IPS DF 4.7 (cell line): ENCODE measurements at regions not wholly inside any gene's neighbourhood (a gene's known extent, or its start where the extent isn't known, plus 50 kb on each side); places are given as distances from the start of the nearest gene placed in this dataset.
"Not testable (repeated sequence)": the region's sequence is repeated elsewhere in the genome, so short reads cannot be mapped to it uniquely, and the experiment has no call there.

Experiments used
- DNase-seq: peaks from one replicate; pipeline ENCODE4 v3.0.0-alpha.2; 2013; ENCODE audit warnings: low spot score; ENCODE audit errors: extremely low read depth

DNA sequence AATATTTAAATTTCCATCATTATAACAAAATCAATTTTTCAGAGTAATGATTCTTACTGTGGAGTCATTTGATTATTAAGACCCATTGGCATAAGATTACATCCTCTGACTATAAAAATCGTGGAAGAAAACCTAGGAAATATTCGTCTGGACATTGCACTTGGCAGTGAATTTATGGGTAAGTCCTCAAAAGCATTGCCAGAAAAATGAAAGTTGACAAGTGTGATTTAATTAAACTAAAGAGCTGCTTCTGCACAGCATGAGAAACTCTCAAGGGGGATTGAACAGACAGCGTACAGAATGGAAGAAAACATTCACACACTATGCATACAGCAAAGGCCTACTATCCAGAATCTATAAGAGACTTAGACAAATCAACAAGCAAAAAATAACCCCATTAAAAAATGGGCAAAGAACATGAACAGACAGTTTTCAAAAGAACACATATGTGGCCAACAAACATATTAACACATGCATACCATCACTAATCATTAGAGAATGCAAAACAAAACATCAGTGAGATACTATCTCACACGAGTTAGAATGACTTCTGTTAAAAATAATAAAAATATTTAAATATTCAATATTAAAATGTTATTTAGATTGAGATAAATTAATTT, 111.4 kb downstream of the CCDC74A start:
- DNase-seq, result not testable (repeated sequence)

DNA sequence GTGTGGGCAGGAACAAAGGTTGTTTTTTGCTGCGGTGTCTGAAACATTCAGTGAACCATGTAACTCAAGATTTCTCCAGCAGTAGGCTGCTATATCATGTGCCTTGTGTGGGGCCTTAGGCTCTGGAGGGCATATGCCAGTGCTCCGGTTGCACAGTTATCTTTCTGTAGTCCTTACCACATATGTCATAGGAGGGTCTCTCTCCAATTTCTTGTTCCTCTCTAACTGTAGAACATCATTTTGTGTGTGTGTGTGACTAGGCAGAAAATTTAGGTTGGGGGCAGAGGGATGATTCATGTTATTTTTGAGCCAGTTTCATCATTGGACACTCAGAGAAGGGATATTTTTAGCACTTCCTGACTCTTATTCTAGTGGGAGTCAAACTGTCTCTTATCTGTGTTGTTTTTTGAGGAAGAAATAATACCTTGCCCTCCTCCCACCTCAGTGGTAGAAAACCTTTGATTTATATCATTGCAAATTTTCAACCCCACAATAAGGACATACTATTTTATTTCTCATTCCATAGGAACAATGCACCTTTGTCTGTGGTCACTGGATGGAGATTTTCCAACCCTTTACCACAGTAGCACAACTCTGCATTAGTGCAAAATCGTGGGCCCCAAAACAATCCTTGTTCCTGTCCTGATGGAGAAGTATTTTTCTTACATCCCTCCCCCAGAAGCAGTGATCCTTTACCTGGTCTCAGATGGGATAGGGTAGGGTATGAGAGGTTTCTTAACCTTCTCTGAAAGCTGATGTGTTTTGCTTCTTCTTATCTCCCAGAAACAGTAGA, 113.9 kb downstream of the CCDC74A start:
- no peak for DNase-seq

DNA sequence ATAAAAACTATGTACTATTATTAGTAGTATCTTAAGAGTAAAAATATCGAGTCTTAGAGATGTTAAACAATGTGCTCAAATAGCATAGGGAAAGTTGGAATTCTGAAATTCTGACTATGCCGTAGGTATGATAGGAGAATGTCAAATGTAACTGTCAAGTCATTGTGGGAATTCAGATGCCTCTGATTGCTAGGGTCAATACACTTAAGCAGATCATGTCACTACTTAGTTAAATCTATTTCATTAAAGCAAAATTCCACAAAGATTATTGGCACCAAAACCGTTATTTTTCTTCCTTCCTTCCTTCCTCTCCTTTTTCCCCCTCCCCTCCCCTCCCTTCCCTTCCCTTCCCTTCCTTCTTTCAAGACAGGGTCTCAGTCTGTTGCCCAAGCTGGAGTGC, 115.5 kb downstream of the CCDC74A start:
- not testable (repeated sequence) for DNase-seq

DNA sequence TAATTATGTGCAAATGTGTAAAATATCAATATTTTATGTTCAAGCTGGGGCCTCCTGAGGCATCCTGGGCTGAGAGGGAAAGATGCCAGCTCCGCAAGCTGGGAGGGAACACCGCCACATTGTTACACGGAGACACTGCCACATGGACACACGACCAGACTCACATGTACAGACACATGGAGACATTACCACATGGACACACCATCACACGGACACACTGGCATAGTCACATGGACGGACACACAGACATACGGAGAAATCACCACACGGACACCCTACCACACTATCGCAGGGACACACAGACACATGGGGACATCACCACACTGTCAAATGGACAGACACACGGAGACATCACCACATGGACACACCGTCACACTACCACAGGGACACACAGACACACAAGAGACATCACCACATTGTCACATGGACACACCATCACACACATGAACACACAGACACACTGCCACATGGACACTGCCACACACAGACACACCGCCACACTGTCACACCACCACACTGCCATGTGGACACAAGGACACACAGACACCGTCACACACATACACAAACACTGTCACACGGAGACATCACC, 117.6 kb downstream of the CCDC74A start:
- no peak for DNase-seq

DNA sequence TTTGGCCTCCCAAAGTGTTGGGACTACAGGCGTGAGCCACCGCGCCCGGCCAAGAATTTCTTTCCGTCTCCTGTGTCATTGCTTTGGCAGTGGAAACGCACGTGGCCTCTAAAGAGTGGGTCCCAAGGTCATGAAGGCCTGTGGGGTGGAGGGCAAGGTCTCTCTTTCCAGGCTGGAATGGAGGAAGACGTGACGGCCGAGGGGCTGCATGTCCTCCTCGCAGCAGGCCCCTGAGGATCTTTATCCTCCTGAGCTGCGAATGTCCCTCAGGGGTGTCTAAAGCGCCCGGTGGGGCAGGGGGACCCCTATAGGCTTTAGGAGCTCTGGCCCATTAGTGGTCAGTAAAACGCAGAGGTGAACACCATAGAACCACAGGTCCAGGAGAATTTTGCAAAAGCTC, 118.5 kb downstream of the CCDC74A start:
- not testable (repeated sequence) for DNase-seq

DNA sequence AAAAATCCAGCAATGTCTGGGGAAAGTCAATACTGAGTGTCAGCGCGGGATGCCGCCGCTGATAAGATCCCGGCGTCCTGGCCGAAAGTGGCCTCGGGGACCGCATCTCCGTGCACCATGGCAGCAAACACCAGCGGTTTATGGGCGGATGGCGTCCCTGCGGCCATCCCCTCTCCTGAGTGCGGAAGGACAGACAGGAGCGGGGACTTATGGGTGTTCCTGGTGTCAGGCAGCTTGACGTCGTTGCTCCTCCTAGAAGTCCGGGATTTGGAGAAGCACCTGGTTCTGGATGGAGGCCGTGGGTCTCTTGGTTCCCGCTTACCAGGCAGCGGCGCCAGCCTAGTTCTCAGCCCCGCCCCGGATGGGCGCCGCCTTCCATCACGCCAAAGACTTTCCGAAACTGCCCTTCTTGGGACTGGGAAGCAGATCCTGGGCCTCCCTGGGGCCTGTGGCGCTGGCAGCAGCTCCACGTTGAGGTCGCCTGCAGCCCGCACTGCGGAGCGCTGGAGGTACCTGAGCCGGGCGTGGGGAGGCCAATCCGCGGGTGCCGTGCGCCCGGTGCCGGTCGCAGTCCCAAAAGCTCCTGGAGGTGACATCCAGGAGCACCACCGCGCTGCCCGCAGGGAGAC, 119.1 kb downstream of the CCDC74A start:
- DNase-seq, result no peak

DNA sequence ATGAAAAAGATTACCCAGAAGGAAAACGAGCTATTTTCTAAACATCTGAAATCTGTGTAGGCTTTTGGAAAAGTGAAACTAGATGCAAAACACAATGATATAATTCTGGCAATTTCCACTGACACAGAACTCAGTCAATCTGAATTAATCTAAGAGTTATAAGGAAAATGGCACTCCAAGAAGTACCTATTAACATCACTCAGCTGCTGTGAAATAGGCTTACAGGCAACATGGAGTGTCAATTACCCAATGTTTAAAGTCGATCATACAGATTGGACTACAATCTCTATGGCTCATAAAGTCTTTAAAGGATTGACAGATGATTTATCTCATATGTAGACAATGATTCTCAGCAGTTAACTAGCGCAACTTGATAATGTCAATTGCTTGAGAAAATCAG, 120.9 kb downstream of the CCDC74A start:
- DNase-seq, result not testable (repeated sequence)

DNA sequence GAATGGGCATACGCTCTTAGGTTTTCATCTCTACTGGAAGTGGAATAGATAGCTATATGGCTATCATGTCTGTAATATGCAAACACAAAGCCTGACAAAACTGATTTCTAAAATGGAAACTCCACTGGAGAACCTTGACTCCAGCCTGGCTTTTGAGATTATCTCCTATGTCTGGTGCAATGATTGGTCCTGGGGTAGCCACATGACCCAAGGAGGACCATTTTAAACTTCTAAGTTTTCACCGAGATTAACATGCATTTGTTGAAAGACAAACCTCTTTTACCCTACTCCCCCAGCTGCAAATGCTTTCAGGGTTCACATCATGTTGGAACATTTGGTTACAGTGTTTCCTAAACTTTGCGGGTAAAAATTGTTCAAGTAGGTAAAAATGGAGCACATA, 124.6 kb downstream of the CCDC74A start:
- not testable (repeated sequence) for DNase-seq

DNA sequence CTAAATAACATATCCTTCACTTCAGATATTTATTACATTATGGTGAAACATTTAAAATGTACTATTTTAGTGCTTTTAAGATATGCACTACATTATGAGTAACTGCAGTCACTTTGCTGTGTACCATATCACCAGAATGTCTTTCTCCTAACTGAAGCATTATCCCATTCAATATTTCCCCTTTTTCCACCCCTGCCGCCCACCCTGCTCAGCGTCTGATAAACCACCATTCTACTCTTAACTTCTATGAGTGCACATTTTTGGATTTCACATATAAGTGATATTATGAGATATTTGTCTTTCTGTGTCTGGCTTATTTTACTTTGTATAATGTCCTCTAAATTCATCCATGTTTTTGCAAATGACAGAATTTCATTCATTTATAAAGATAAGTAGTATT, 126.4 kb downstream of the CCDC74A start:
- not testable (repeated sequence) for DNase-seq

DNA sequence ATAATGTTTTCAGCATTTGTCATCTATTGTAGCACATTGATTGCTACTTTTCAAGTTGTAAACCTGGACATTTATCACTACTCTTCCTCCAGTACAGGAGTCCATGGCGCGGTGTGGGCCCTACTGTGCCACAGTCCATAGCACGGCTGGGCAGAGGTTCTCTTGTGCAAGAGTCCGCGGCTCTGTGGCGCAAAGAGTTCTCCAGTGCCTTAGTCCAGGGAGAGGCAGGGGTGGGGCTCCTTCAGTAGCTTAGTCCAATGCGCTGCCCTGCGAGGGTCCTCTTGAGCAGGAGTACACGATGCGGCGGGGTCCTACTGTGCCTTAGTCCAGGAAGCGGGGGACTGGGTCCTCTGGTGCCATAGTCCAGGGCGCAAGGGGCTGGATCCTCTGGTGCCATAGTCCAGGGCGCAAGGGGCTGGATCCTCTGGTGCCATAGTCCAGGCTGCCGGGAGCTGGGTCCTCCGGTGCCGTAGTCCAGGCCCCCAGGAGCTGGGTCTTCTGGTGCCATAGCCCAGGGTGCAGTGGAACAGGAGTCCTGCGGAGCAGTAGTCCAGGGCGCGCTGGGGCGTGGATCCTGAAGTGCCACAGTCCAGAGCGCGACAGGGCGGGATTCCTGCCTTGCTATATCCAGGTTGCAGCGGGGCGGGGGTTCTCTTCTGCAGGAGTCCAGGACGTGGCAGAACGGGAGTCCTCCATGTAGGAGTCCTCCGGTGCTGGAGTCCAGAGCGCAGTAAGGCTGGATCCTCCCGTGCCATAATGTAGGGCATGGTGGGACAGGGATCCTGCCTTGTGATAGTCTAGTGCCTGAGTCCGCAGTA, 129.3 kb downstream of the CCDC74A start:
- no peak for DNase-seq

DNA sequence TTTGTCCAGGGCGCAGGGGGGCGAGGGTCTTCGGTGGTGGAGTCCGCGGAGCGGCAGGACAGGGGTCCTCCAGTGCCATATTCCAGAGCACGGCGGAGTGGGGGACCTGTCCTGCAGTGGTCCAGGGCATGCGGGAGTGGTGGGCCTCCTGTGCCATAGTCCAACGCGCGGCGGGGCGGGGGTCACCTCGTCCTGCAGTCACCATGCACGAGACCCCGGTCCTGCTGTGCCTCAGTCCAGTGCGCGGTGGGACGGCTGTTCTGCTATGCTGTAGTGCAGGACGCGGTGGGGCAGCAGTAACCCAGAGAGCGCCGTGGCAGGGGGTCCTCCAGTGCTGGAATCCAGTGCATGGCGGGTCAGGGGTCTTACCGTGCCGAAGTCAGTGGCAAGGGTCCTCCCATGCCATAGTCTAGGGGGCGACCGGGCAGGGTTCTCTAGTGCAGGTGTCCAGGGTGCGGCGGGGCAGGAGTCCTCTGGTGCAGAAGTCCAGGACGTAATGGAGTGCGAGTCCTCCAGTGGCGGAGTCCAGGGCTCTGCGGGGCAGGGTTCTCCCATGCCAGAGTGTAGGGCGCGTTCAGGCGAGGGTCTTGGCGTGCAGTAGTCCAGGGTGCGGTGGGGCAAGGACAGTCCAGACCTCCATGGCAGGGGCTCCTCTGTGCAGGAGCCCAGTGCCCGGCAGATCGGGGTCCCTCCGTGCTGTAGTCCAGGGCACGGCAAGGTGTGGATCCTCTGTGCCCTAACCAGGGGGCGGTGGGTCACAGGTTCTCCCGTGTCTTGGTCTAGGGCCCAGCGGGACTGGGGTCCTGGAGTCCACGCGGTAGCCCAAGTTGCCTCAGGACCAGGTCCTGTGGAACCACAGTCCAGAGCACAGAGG, 130.4 kb downstream of the CCDC74A start:
- no peak for DNase-seq

DNA sequence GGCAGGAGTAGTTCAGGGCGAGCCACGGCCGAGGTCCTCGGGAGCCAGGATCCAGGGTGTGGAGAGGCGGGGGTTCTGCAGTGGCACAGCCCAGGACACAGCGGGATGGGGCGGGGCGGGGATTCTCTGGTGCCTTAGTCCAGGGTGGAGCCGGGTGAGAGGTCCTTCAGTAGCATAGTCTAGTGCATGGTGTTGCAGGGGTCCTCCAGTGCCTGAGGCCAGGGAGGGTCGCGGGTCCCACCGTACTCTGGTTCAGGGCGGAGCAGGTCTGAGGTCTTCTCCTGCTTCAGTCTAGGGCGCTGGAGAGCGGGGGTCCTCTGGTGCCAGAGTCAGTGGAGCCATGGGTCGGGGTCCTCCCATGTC, 131.1 kb downstream of the CCDC74A start:
- DNase-seq, result no peak

DNA sequence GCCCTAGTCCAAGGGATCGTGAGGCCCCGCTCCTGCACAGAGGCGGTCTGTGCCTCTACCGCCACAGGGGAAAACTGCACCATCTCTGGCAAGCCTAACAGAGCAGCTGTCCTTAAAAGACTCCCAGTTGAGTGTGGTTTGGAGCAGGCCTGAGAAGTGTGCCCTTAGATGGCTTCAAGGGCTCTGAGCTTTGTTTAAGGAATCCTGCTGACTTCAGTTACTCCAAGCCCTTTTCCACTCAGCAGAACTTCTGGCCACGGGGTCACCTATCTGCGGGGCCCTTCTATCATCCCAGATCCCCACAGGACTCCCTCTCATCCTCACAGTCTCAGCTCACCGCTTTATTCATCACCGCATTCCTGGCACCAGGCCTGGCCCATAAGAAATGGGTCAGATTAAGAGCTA, 131.5 kb downstream of the CCDC74A start:
- DNase-seq, result no peak

DNA sequence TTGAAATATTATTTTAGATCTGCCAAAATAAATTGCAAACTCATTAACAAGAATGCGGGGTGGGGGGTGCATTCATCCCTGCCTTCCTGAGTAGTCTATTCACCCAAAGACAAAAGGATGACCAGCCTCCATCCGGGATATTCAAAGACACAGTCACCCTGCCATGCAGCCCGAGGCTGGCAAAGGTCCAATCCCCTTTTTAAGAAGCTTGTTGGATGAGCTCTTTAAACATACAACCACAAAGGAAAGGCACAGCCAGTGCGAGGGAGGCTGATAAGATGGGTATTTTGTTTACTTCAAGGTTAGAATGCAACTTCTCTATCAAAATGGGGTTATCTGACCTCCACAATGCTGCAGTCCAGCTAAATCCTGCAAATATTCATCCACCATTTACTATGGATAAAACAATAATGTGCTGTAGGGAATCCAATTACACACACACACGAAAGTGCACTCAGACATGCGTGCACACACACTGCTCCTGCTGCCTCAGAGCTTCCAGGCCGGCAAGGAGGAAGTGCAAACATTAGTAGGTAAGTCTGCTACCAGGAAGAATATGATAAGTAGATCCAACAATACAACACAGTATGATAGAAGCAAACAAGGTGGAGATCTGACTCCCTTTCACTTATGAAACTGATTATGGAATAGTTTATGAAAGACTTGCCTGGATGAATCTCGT, 133.6 kb downstream of the CCDC74A start:
- not testable (repeated sequence) for DNase-seq

DNA sequence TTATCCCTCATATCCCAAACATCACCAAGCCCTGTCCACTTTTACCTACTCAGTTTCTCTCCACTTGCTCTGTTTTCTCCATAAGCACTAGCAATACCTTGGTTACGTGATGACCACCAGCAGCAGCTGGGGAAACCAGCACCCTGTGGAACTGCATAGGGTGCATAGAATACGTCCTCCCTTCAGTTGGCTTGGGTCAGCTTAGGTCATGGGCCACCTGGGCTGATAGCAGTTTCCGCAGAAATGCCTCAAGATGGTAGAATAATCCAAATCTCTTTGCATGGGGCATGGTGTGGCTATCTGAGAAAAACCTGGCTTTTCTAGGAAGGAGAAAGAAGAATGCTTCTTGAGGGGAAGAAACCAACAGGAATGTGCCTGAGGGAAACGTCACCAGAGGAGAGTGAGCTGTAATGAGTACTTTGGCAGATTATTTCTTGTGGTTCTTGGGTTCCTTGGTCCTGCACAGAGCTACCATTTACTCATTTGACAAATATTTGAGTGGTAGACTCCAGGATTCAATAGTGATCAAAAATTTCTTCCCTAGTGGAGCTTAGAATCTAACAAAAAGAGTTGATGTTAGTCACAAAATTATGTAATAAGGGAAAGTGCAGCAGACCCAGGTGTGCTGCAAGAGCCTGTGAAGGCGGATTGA, 134.3 kb downstream of the CCDC74A start:
- DNase-seq, result not testable (repeated sequence)

DNA sequence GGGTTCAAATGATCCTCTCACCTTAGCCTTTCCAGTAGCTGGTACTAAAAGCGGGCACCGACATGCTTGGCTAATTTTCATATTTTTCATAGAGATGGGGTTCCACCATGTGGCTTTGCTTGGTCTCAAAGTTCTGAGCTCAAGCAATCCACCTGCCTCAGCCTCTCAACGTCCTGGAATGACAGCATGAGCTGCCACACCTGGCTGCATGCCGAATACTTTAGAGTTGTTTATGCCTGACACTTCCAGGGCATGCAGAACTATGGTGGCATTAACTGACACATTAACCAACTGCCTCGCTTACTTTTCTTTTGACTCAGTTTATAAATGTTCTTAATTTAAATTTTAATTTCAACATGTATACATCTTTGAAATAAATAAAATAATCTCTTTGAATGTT, 135.8 kb downstream of the CCDC74A start:
- not testable (repeated sequence) for DNase-seq

DNA sequence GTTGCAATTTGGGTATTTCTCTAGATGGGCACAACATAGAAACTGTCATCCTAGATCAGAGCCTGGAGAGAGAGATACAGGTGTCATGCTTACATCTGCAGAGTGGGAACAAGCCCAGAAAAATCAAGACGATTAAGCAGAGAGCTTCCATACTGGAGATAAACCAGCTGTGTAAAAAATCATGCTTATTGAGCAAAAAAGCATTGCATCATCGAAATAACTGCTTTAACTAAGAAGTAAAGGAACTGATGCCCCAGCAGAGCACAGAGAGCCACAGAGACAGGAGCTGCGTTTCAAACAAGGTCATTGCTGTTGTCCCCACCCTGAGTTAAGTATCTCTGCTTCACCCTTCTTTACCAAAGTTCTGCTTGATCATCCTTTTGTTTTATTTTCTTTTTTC, 138.0 kb downstream of the CCDC74A start:
- DNase-seq, result not testable (repeated sequence)

DNA sequence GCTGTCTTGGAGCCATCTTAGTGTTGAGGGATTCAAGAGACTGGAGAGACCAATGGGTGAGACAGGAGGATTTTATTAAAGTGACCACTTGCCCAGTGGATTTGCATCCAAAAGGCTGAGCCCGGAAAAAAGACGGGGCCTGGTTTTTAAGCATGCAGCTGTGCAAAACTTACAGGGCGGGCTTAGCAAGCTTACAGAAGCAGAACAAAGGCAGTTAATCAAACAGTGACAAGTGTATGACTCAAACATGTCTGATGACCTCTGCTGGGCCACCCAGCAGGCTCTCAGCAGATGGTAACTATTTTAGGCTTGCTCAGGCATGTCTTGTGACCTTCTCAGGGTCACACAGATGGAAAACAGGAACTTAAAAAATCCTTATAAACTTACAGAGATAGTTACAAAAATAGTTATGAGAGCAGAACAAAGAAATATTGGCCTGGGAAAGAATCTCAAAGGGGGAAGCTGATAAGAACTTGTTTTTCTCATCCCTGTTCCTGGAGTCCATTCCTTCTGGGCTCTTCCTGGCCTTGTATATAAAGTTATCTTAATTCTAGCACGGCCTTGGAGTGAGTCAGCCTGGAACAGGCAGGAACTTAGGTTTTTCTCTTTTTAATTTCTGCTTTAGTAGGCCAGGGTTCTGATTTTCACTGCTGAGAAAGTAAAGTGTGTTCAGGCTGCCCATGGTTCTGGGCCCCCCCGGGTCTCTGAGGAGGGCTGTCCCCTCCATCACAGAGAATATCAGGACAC, 141.3 kb downstream of the CCDC74A start:
- DNase-seq, result not testable (repeated sequence)
